Aorta (tissue), 5 donors: ENCODE measurements at regions not wholly inside any gene's neighbourhood (a gene's known extent, or its start where the extent isn't known, plus 50 kb on each side); places are given as distances from the start of the nearest gene placed in this dataset.

Experiments used
- ATAC-seq: fragments of 200-7000 bp; cut with Tn5 transposase; one replicate; pipeline ENCODE4 v1.9.1; 2022; ENCODE audit warnings: moderate library complexity; ENCODE audit not compliant: low FRiP score
- DNase-seq, 2 donors: peaks; one replicate each; pipeline ENCODE4 v3.0.0-alpha.2; 2020
- H3K27ac ChIP-seq, 2 donors: one replicate each; pipeline ENCODE4 v1.5.1; 2013; ENCODE audit warnings: low read length in 2 of 2, mild to moderate bottlenecking in 2 of 2, moderate library complexity in 2 of 2, control low read depth in 1 of 2, inconsistent platforms in 1 of 2, low read depth in 1 of 2
- H3K27me3 ChIP-seq, 2 donors: one replicate each; pipeline ENCODE4 v1.6.1; 2013; ENCODE audit warnings: control low read depth in 1 of 2, low read length in 1 of 2, mild to moderate bottlenecking in 1 of 2, moderate library complexity in 1 of 2; ENCODE audit not compliant: insufficient read depth in 2 of 2, control insufficient read depth in 1 of 2
- H3K36me3 ChIP-seq, 2 donors: one replicate each; pipeline ENCODE4 v1.6.1; 2013; ENCODE audit warnings: control low read depth in 1 of 2, low read length in 1 of 2, mild to moderate bottlenecking in 1 of 2; ENCODE audit not compliant: insufficient read depth in 2 of 2, control insufficient read depth in 1 of 2
- H3K4me1 ChIP-seq, 2 donors: one replicate each; pipeline ENCODE4 v1.6.1; 2013; ENCODE audit warnings: low read length in 2 of 2, control low read depth in 1 of 2, mild to moderate bottlenecking in 1 of 2, moderate library complexity in 1 of 2; ENCODE audit not compliant: insufficient read depth in 2 of 2, control insufficient read depth in 1 of 2
- H3K4me3 ChIP-seq, 2 donors: one replicate each; pipeline ENCODE4 v1.5.1; 2013; ENCODE audit warnings: low read length in 2 of 2, control low read depth in 1 of 2, mild to moderate bottlenecking in 1 of 2
- H3K9me3 ChIP-seq: one replicate; pipeline ENCODE4 v1.6.1; 2013; ENCODE audit warnings: mild to moderate bottlenecking, low read length; ENCODE audit not compliant: control insufficient read depth
- WGBS, 2 donors: extraction: QIAGEN DNeasy Blood & Tissue Kit; methylation state at CpG; one replicate each; pipeline ENCODE4 v1.1.7; 2013; 5-methylcytosine and 5-hydroxymethylcytosine counted together
- intact Hi-C, 2 donors: fragments of 100-400 bp; cut with DNase I; formaldehyde crosslinking; loops; one replicate each; pipeline versions ENCODE4 v1.14.2 to v1.15.0; 2022
- donor health status: healthy with polysubstance abuse.
- donor health status: Bipolar disorder and iron deficiency.
- donor health status: DM: no; HTN: no; CAD: no.
- donor health status: DM: no; HTN: no; CAD: no.
- donor health status: DM: yes; HTN: yes; CAD: no.

- Histone ChIP-seq H3K4me1 (no peaks in the 10 kb centered on the region), H3K36me3 (no peaks in the 10 kb centered on the region), H3K27me3 (no peaks in the 10 kb centered on the region), H3K4me3 (no peak overlapping the region), H3K27ac (no peak overlapping the region), H3K9me3 (no peaks in the 10 kb centered on the region)
- ATAC-seq (no peak), DNase-seq (no peak)
- WGBS, 2 donors, result 87 to 91% methylated on average over 6 of the region's 6 CpGs
- intact Hi-C loops, result no loop called here
These were observed 328.6 kb downstream of the INHBA start for GRCh38 chr7:41374150-41374848.

DNA sequence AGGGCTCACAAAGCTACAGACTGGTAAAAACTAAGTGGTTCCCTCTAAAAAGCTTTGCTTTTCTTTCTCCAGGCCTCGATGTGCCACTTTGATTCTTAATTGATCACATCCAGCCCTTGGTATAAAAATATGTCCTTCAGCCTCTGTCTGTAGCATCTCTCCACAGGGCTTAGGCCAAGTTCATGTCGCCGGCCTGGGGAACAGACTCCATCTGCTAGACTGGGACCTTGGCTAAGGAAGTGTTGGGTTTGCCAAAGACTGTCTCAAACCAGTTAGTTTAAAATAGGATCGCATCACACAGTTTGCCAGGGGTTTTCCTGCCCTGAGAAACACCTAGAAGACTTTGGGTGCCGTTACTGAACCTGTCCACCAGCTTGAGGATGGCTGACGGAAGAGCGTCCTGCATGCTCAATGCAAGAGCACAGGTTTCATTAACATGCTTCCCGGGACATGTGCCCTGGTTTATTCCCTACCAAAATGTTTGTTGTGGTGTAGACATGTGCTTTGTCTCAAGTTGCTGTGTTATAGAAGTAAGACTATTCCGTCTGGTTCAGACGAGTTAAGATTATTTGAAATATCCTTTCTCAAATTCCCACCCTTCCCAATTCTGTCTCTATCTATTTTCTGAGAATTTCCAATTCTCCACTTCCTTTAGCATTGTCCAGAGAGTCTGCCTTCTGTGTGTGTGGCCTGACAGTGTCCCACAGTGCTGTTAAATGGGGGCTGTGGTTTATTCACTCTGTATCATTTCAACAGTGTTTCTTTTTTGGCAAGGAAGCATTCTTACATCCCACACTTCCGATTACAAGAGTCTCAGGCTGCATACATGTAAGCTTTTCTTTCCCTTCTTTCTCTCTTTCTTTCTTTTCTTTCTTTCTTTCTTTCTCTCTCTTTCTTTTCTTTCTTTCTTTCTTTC is 334.7 kb downstream of the INHBA start:
- no peak overlapping the region for H3K27ac ChIP-seq
- H3K27me3 ChIP-seq, result no peaks in the 10 kb centered on the region
- no peaks in the 10 kb centered on the region for H3K9me3 ChIP-seq
- no peak for ATAC-seq
- WGBS, 2 donors, result 77% methylated on average over 11 of the region's 11 CpGs
- intact Hi-C loops, result no loop called here
- H3K4me1 ChIP-seq, result no peaks in the 10 kb centered on the region
- H3K36me3 ChIP-seq, result no peaks in the 10 kb centered on the region
- no peak overlapping the region for H3K4me3 ChIP-seq
- DNase-seq, result no peak

GRCh38 chr7:41351091-41351490 is 351.8 kb downstream of the INHBA start:
- no peak overlapping the region for H3K27ac ChIP-seq
- intact Hi-C loops, result no loop called here
- H3K4me1 ChIP-seq, result peaks cover 0 to 3% of the 10 kb centered on the region in 2 donors
- ATAC-seq, result no peak
- no peak overlapping the region for H3K4me3 ChIP-seq
- DNase-seq, result no peak
- 81 to 84% methylated on average over 1 of the region's 1 CpG for WGBS, 2 donors
- H3K9me3 ChIP-seq, result no peaks in the 10 kb centered on the region
- no peaks in the 10 kb centered on the region for H3K27me3 ChIP-seq
- H3K36me3 ChIP-seq, result no peaks in the 10 kb centered on the region

DNA sequence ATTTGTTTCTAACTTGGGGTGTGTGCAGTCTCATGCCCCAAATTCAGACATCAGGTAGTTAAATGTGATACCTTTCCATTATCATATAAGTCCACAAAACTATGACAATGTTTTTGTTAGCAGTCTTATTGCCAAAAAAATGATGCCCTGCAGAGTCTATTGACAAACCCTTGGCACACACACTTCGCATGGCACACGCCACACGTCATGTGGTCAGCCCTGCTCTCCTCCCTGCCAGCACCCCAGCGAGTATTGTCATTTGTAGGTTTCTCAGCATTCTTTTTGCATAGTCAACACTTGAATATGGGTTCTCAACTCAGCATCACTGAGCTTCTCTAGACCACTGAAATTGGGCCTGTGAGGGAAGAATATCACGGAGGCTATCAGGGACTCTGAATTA is 356.0 kb downstream of the INHBA start:
- no peaks in the 10 kb centered on the region for H3K4me1 ChIP-seq
- ATAC-seq (no peak), DNase-seq (no peak)
- intact Hi-C loops, result no loop called here
- WGBS, 2 donors, result 95 to 99% methylated on average over 5 of the region's 5 CpGs
- H3K4me3 ChIP-seq, result no peak overlapping the region
- H3K9me3 ChIP-seq, result no peaks in the 10 kb centered on the region
- H3K27ac ChIP-seq, result no peak overlapping the region
- no peaks in the 10 kb centered on the region for H3K27me3 ChIP-seq
- H3K36me3 ChIP-seq, result no peaks in the 10 kb centered on the region

GRCh38 chr7:41339913-41340676 is 362.8 kb downstream of the INHBA start:
- 90 to 92% methylated on average over 8 of the region's 8 CpGs for WGBS, 2 donors
- ATAC-seq, result no peak

GRCh38 chr7:41336981-41337380 is 365.9 kb downstream of the INHBA start:
- no peaks in the 10 kb centered on the region for H3K36me3 ChIP-seq
- no peak overlapping the region for H3K27ac ChIP-seq
- H3K27me3 ChIP-seq, result no peaks in the 10 kb centered on the region
- no peak for ATAC-seq
- WGBS, 2 donors, result 75 to 82% methylated on average over 5 of the region's 5 CpGs
- intact Hi-C loops, result no loop called here
- no peaks in the 10 kb centered on the region for H3K9me3 ChIP-seq
- DNase-seq, result no peak
- no peaks in the 10 kb centered on the region for H3K4me1 ChIP-seq
- H3K4me3 ChIP-seq, result no peak overlapping the region

More at GRCh38 chr7:41339913-41340676, 362.8 kb downstream of the INHBA start:
- H3K9me3 ChIP-seq, result no peaks in the 10 kb centered on the region
- H3K27me3 ChIP-seq, result no peaks in the 10 kb centered on the region
- no peaks in the 10 kb centered on the region for H3K36me3 ChIP-seq
- no peak for DNase-seq
- H3K4me1 ChIP-seq, result no peaks in the 10 kb centered on the region
- no peak overlapping the region for H3K27ac ChIP-seq
- intact Hi-C loops, result no loop called here
- no peak overlapping the region for H3K4me3 ChIP-seq

DNA sequence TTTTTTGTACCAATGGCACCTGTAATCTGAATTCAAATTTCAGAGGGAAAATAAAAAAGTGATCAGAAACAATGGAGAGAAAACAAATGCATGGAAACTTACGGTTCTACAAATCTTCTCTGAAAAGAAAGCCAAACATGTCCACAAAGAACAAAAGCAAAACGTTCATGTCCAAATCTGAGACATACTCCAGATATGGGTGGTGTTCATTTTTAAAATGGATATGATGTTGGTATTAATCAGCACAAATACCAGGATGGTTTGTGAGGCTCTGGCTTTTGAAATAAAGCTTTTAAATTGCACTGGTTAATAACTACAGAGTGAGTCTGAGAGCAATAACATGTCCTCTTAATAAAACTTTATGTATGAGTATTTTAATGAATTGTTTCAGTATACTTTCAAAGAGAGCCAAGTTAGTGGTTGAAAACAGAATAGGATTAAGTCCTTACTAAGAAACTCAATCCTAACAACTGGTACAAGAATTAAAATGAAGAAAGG is 366.4 kb downstream of the INHBA start:
- no peaks in the 10 kb centered on the region for H3K36me3 ChIP-seq
- ATAC-seq (no peak), DNase-seq (no peak)
- no peaks in the 10 kb centered on the region for H3K27me3 ChIP-seq
- 61% methylated on average over 2 of the region's 2 CpGs for WGBS, 2 donors
- H3K9me3 ChIP-seq, result no peaks in the 10 kb centered on the region
- no peak overlapping the region for H3K27ac ChIP-seq
- intact Hi-C loops, result no loop called here
- no peaks in the 10 kb centered on the region for H3K4me1 ChIP-seq
- no peak overlapping the region for H3K4me3 ChIP-seq

DNA sequence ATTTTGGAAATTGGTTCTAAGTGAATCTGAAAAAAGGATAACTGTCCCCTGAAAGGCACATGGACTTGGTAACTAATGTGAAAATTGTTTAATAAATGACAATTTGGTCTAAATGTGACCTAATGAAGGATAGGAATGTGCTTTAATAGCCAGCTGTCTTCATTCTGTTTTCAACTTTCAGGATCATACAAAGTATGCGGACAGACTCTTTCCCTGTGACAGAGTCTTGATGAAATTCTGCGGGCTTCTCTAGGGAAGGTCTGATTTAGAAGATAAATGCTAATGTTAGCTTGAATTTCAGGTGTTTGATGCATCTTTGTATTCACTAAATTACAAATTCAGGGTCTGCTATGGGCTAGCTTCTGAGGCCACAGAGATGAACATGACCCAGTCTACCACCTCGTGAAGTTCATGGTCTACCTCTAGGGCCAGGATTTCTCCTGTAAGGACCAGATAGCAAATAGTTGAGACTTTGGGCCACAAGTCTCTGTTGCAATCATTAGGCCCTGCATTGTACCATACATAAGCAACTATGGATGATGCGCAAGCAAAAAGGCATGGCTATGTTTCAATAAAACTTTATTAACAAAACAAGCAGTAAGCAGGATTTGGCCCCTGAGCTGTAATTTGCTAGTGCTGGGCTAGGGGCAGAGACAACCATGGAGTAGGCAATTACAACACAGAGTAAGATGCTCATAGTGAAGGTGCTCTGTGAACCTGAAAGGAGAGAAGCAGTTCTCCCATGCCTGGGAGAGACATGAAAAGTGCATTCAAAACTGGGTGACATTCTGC is 368.6 kb downstream of the INHBA start:
- ATAC-seq, result no peak

More for the DNA sequence above, 368.6 kb downstream of the INHBA start:
- H3K4me3 ChIP-seq, result no peak overlapping the region
- WGBS, 2 donors, result 86 to 94% methylated on average over 4 of the region's 4 CpGs
- no peak for DNase-seq
- no peaks in the 10 kb centered on the region for H3K27me3 ChIP-seq
- H3K4me1 ChIP-seq, result no peaks in the 10 kb centered on the region
- H3K36me3 ChIP-seq, result no peaks in the 10 kb centered on the region
- H3K9me3 ChIP-seq, result no peaks in the 10 kb centered on the region
- intact Hi-C loops, result no loop called here
- H3K27ac ChIP-seq, result no peak overlapping the region
